Thymus (tissue), 11 donors: ENCODE measurements at regions not wholly inside any gene's neighbourhood (a gene's known extent, or its start where the extent isn't known, plus 50 kb on each side); places are given as distances from the start of the nearest gene placed in this dataset.
A peak's percentile ranks its signal among the peaks of the same experiment; 100 is the strongest.
"Not testable (repeated sequence)": the region's sequence is repeated elsewhere in the genome, so short reads cannot be mapped to it uniquely, and the experiment has no call there.

Experiments
- DNase-seq, 9 donors: peaks; one replicate each; pipeline ENCODE4 v3.0.0-alpha.2; 2013; ENCODE audit warnings: low spot score in 9 of 9, low read depth in 6 of 9, missing footprints in 1 of 9
- H3K27ac ChIP-seq, 2 donors: one replicate each; pipeline ENCODE4 v1.5.1; 2013; ENCODE audit warnings: control low read depth in 1 of 2, low read depth in 1 of 2, low read length in 1 of 2, mild to moderate bottlenecking in 1 of 2, moderate library complexity in 1 of 2
- H3K27me3 ChIP-seq, 2 donors: one replicate each; pipeline ENCODE4 v1.5.1; 2013; ENCODE audit warnings: low read length in 1 of 2; ENCODE audit not compliant: control insufficient read depth in 2 of 2, insufficient read depth in 1 of 2
- H3K36me3 ChIP-seq, 2 donors: one replicate each; pipeline ENCODE4 v1.5.1; 2013; ENCODE audit warnings: low read length in 1 of 2, mild to moderate bottlenecking in 1 of 2, moderate library complexity in 1 of 2; ENCODE audit not compliant: control insufficient read depth in 2 of 2, insufficient read depth in 2 of 2
- H3K4me1 ChIP-seq, 2 donors: one replicate each; pipeline ENCODE4 v1.5.1; 2013; ENCODE audit warnings: low read length in 2 of 2; ENCODE audit not compliant: control insufficient read depth in 2 of 2, insufficient read depth in 2 of 2
- H3K4me3 ChIP-seq, 2 donors: one replicate each; pipeline ENCODE4 v1.5.1; 2013; ENCODE audit warnings: low read length in 2 of 2, control low read depth in 1 of 2, mild to moderate bottlenecking in 1 of 2
- H3K9me3 ChIP-seq, 2 donors: one replicate each; pipeline ENCODE4 v1.5.1; 2013; ENCODE audit warnings: low read length in 1 of 2, mild to moderate bottlenecking in 1 of 2; ENCODE audit not compliant: control insufficient read depth in 2 of 2, insufficient read depth in 1 of 2
- WGBS: extraction: QIAGEN DNeasy Blood & Tissue Kit; methylation state at CpG from one replicate; pipeline ENCODE4 v1.1.7; 2013; 5-methylcytosine and 5-hydroxymethylcytosine counted together
- donor health status: healthy.

DNA sequence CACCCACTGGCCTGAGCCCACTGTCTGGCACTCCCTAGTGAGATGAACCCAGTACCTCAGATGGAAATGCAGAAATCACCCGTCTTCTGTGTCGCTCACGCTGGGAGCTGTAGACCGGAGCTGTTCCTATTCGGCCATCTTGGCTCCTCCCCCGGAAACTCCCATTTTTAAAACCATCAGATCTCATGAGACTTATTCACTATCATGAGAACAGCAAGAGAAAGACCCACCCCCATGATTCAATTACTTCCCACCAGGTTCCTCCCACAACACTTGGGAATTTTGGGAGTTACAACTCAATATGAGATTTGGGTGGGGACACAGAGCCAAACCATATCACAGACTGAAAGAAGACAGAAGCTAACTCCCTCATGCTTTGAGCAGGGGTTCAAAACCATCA lies 134.5 kb downstream of the SLC39A8 start:
- H3K36me3 ChIP-seq, H3K4me3 ChIP-seq, H3K9me3 ChIP-seq, H3K27ac ChIP-seq, DNase-seq, H3K27me3 ChIP-seq, H3K4me1 ChIP-seq: not testable (repeated sequence)
- WGBS: 93% methylated on average over 6 of the region's 6 CpGs

DNA sequence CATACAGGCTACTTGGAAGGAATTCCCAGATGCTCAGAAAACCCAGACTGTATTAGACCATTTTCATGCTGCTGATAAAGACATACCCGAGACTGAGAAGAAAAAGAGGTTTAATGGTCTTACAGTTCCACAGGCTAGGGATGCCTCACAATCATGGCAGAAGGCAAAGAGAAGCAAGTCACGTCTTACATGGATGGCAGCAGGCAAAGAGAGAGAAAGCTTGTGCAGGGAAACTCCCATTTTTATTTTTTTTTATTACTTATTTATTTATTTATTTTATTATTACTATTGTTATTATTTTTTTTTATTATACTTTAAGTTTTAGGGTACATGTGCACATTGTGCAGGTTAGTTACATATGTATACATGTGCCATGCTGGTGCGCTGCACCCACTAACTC lies 140.6 kb downstream of the SLC39A8 start:
- H3K27ac ChIP-seq, H3K9me3 ChIP-seq, H3K36me3 ChIP-seq, DNase-seq, H3K27me3 ChIP-seq, H3K4me3 ChIP-seq, H3K4me1 ChIP-seq: not testable (repeated sequence)
- WGBS: 93% methylated on average over 3 of the region's 3 CpGs

GRCh38 chr4:102196221-102196620 lies 149.1 kb downstream of the SLC39A8 start:
- Histone ChIP-seq H3K27me3 (no peaks in the 10 kb centered on the region), H3K9me3 (no peaks in the 10 kb centered on the region), H3K4me3 (no peak overlapping the region), H3K27ac (peak overlapping the region in 1 of 2 donors; percentile 18), H3K36me3 (no peaks in the 10 kb centered on the region), H3K4me1 (no peaks in the 10 kb centered on the region)
- DNase-seq: no peak
- WGBS: 69% methylated on average over 3 of the region's 3 CpGs

DNA sequence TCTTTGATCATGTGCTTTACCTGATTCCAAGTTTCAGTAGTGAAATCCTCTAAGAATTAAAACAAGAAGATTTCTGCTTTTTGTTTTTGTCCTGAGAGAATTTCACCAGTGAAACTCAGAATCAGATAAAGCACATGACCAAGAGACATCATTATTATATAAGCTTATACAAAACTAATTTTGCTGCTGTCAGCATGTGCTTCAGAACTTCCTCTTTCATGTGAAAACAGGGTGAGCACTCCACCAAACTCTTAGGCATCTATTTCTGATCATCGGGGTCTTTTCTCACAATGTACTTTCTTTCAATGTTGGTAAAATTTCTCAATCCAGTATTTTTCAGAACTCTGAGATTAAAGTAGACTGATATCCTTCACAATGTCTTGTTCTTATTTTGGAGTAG lies 152.1 kb downstream of the SLC39A8 start:
- Histone ChIP-seq H3K9me3 (no peaks in the 10 kb centered on the region), H3K27ac (no peak overlapping the region), H3K36me3 (no peaks in the 10 kb centered on the region), H3K27me3 (no peaks in the 10 kb centered on the region), H3K4me1 (no peaks in the 10 kb centered on the region), H3K4me3 (no peak overlapping the region)
- 30% methylated on average over 1 of the region's 1 CpG for WGBS
- no peak for DNase-seq

DNA sequence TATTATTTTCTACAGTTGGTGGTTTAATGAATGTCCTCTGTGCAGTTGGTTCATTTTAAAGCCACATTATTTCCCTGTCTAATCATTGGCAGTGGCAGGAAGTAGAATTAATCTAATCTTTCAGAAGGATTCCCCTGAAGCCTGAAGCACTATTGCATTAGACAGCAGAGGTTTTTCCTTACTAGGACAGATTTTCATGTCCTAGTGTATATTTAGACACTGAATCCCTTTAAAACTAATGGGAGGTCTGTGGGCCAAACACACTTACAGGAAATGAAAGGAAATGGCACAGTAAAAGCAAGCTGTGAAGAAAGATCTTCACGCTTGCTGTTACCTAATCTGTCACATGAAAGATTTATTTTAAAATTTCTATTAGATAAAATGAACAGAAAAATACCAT lies 165.2 kb downstream of the SLC39A8 start:
- no peak for DNase-seq
- WGBS: 94% methylated on average over 1 of the region's 1 CpG

DNA sequence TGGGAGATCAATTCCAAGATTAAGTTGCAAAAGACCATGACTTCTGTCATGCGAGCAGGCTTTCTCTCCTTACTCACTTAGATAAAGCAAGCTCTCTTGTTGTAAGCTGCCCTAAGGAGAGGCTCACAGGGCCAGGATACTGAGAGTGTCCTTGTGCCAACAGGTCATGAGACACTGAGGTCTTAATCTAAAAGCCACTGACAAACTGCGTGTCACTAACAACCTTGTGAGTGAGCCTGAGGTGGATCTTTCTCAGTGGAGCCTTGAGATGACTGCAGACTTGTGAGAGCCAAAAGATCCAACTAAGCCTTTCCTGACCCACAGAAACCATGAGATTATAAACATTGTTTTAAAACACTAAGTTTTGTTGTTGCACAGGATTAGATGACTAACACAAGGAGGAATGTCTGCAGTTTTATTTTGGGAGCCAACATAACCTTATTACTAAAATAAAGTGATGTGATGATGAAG lies 170.5 kb downstream of the SLC39A8 start:
- Histone ChIP-seq H3K9me3 (no peaks in the 10 kb centered on the region), H3K4me3 (no peak overlapping the region), H3K27me3 (no peaks in the 10 kb centered on the region), H3K4me1 (no peaks in the 10 kb centered on the region), H3K36me3 (no peaks in the 10 kb centered on the region), H3K27ac (no peak overlapping the region)
- DNase-seq: no peak
- 98% methylated on average over 2 of the region's 2 CpGs for WGBS

More for the DNA sequence above, 165.2 kb downstream of the SLC39A8 start:
- Histone ChIP-seq H3K36me3 (no peaks in the 10 kb centered on the region), H3K27ac (no peak overlapping the region), H3K4me3 (no peak overlapping the region), H3K9me3 (no peaks in the 10 kb centered on the region), H3K4me1 (no peaks in the 10 kb centered on the region), H3K27me3 (no peaks in the 10 kb centered on the region)

DNA sequence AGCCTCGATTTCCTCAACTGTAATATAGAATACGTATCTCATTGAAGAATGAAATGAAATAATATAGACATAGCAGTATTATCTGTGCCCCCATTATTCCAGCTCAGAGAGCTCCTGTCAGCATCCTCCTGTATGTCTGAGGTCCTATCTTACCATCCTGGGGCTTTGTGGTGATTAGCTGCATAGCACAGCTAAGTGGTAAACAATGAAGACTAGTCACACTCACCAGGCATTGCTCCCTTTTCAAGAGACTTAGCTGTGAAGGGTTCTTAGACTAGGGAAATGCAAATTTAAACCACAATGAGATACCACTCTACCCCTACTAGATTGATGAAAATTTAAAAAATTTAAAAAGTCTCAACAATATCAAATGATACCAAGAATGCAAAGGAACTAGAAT lies 172.9 kb downstream of the SLC39A8 start:
- H3K27ac ChIP-seq: no peak overlapping the region
- no peak overlapping the region for H3K4me3 ChIP-seq
- no peaks in the 10 kb centered on the region for H3K9me3 ChIP-seq
- WGBS: 94% methylated on average over 2 of the region's 2 CpGs
- no peaks in the 10 kb centered on the region for H3K4me1 ChIP-seq
- no peaks in the 10 kb centered on the region for H3K27me3 ChIP-seq
- no peak for DNase-seq
- no peaks in the 10 kb centered on the region for H3K36me3 ChIP-seq

DNA sequence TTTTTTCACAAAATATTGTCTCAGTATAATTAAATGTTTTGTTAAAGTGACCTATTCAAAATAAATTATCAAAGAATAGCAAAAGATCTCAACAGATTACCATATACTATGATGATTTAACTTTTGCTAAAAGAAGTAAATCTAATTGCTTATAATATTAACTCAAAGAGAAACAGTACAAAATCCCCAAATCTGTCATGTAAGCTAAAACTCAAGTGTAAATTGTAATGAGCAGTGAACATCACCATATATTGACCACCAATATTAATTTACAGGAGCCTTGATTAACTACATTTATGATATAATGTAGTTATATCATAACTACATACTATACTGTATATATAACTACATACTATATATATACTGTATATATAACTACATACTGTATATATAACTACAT lies 174.4 kb downstream of the SLC39A8 start:
- no peaks in the 10 kb centered on the region for H3K9me3 ChIP-seq
- no peaks in the 10 kb centered on the region for H3K36me3 ChIP-seq
- H3K27me3 ChIP-seq: no peaks in the 10 kb centered on the region
- H3K27ac ChIP-seq: no peak overlapping the region
- no peak for DNase-seq
- no peak overlapping the region for H3K4me3 ChIP-seq
- no peaks in the 10 kb centered on the region for H3K4me1 ChIP-seq

GRCh38 chr4:102169345-102169744 lies 175.9 kb downstream of the SLC39A8 start:
- H3K4me3 ChIP-seq: no peak overlapping the region
- H3K27ac ChIP-seq: no peak overlapping the region
- no peaks in the 10 kb centered on the region for H3K4me1 ChIP-seq
- no peaks in the 10 kb centered on the region for H3K36me3 ChIP-seq
- no peaks in the 10 kb centered on the region for H3K27me3 ChIP-seq
- WGBS: 98% methylated on average over 2 of the region's 2 CpGs
- H3K9me3 ChIP-seq: no peaks in the 10 kb centered on the region
- DNase-seq: no peak

- H3K27ac ChIP-seq: no peak overlapping the region
- DNase-seq: no peak
- H3K9me3 ChIP-seq: no peaks in the 10 kb centered on the region
- H3K36me3 ChIP-seq: no peaks in the 10 kb centered on the region
- WGBS: 94% methylated on average over 4 of the region's 4 CpGs
- H3K27me3 ChIP-seq: no peaks in the 10 kb centered on the region
- no peaks in the 10 kb centered on the region for H3K4me1 ChIP-seq
- H3K4me3 ChIP-seq: no peak overlapping the region
Observed at GRCh38 chr4:102168580-102168979, 176.7 kb downstream of the SLC39A8 start.
